Pancreas (tissue), 10 donors: ENCODE measurements at regions not wholly inside any gene's neighbourhood (a gene's known extent, or its start where the extent isn't known, plus 50 kb on each side); places are given as distances from the start of the nearest gene placed in this dataset.

Experiments
- ATAC-seq, 4 donors: fragments of 200-7000 bp; cut with Tn5 transposase; one replicate each; pipeline versions ENCODE4 v1.8.0 to v1.9.1; 2020; ENCODE audit warnings: mild to moderate bottlenecking in 4 of 4, moderate library complexity in 4 of 4
- DNase-seq, 6 donors: peaks; one replicate each; pipeline ENCODE4 v3.0.0-alpha.2; 2020
- FAIRE-seq: peaks from 2 replicates; lab custom pipeline; 2012; peaks lifted over from hg19 to GRCh38; lab: Jason Lieb, UNC
- H3K27ac ChIP-seq, 4 donors: fragments of 200-600 bp; sonication (generic); 1 replicate in 3 of 4; 2 replicates in 1 of 4; pipeline versions ENCODE4 v1.5.0 to v1.8.0; 2020
- H3K27me3 ChIP-seq, 4 donors: fragments of 200-600 bp; one replicate each; pipeline ENCODE4 v1.8.0; 2021
- H3K36me3 ChIP-seq, 3 donors: fragments of 200-600 bp; sonication (generic) in 1 of 3; one replicate each; pipeline versions ENCODE4 v1.5.0 to v1.8.0; 2020 to 2021
- H3K4me1 ChIP-seq, 3 donors: fragments of 200-600 bp; one replicate each; pipeline ENCODE4 v1.8.0; 2021
- H3K4me3 ChIP-seq, 4 donors: fragments of 200-600 bp; sonication (generic) in 2 of 4; one replicate each; pipeline versions ENCODE4 v1.5.0 to v1.8.0; 2020 to 2021
- H3K9me3 ChIP-seq, 4 donors: fragments of 200-600 bp; one replicate each; pipeline ENCODE4 v1.8.0; 2021
- CTCF ChIP-seq, 4 donors: fragments of 200-600 bp; sonication (generic) in 3 of 4; IDR thresholded peaks; one replicate each; pipeline versions ENCODE4 v1.5.0 to v1.8.0; 2021; ENCODE audit warnings: antibody characterized with exemption in 4 of 4
- WGBS, 2 donors: extraction: QIAGEN DNeasy Blood & Tissue Kit; methylation state at CpG; one replicate each; pipeline ENCODE4 v1.1.7; 2013; 5-methylcytosine and 5-hydroxymethylcytosine counted together
- intact Hi-C, 3 donors: fragments of 100-400 bp; cut with DNase I; formaldehyde crosslinking; loops; one replicate each; pipeline versions ENCODE4 v1.11.1 to v1.14.2; 2022
- donor health status: healthy with polysubstance abuse.
- donor health status: DM: no; HTN: no; CAD: no; lungs with moderate emphysema.
- donor health status: DM: no; HTN: no; CAD: no.
- donor health status: control.
- donor health status: control.
- donor health status: Bipolar disorder and iron deficiency.
- donor health status: DM: yes; HTN: yes; CAD: no.
- donor health status: DM: no; HTN: no; CAD: no.
- donor health status: DM: no; HTN: no; CAD: no.
- donor health status: DM: yes; HTN: yes; CAD: no.

DNA sequence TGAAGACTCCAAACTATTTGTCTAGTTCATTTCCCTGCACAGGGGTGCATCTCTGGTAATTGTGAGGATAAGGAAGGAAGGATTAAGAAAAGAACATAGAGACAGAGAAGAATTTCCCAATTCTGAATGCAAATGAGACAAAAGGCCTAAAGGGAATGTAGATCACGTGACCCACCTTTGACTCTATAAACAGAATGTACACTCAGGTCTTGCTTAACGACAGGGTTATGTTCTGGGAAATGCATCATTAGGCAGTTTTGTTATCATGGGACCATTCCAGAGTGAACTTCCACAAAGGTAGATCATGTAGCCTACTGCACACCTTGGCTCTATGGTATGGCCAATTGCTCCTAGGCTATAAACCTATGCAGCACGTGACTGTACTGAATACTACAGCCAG lies 252.3 kb upstream of the ZP4 start:
- WGBS, 2 donors: 57 to 59% methylated on average over 3 of the region's 3 CpGs

DNA sequence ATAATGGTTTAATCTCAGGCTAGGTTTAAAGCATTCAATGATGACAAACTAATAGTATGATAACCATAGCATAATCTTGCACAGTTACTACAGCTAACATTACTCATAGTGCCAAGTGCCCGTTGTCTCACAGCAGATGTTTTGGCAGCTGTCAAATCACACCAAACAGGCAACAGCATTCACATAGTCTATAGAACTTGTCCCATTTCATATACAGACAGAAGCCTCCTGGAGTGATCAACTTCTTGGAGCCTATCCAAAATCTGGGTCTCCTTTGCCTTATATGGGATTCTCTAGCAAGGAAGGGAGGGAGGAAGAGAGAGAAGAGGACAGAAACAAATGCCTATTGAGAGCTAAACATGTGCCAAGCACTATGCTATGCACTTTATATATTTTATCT lies 250.6 kb upstream of the ZP4 start:
- no peaks in the 10 kb centered on the region for H3K27me3 ChIP-seq
- intact Hi-C loops: no loop called here
- DNase-seq (no peak), FAIRE-seq (no peak), ATAC-seq (no peak)
- no peak overlapping the region for H3K4me3 ChIP-seq
- H3K36me3 ChIP-seq: no peaks in the 10 kb centered on the region
- WGBS, 2 donors: 19 to 33% methylated on average over 1 of the region's 1 CpG
- no peaks in the 10 kb centered on the region for H3K4me1 ChIP-seq
- H3K9me3 ChIP-seq: no peaks in the 10 kb centered on the region
- H3K27ac ChIP-seq: no peak overlapping the region
- TF ChIP-seq CTCF (IDR thresholded peaks at IDR 0.05): no peak

More for the DNA sequence above, 252.3 kb upstream of the ZP4 start:
- H3K27ac ChIP-seq: no peak overlapping the region
- FAIRE-seq (no peak), ATAC-seq (no peak), DNase-seq (no peak)
- no peak overlapping the region for H3K4me3 ChIP-seq
- no peaks in the 10 kb centered on the region for H3K9me3 ChIP-seq
- no peak for TF ChIP-seq CTCF (IDR thresholded peaks at IDR 0.05)
- no peaks in the 10 kb centered on the region for H3K4me1 ChIP-seq
- intact Hi-C loops: no loop called here
- no peaks in the 10 kb centered on the region for H3K36me3 ChIP-seq
- no peaks in the 10 kb centered on the region for H3K27me3 ChIP-seq

DNA sequence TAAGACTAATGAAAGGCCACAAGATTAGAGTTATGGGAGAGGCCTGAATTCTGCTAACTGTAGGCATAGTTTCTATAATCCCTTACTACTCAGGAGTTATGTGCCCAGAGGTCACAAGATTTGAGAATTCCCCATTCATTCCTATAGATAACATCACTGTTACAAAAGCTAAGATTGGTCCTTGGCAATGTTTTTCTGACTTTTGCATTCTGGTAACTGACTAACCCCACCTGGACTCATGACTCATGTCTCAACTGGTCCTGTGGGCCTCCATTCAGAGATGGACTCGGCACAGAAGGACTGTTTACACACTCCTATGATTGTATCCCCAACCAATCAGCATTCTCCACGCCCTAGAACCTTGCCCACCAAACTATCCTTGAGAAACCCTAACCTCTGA lies 249.0 kb upstream of the ZP4 start:
- WGBS, 2 donors: 22 to 35% methylated on average over 2 of the region's 2 CpGs
- Histone ChIP-seq H3K27me3 (no peaks in the 10 kb centered on the region), H3K4me3 (no peak overlapping the region), H3K4me1 (no peaks in the 10 kb centered on the region), H3K27ac (no peak overlapping the region), H3K36me3 (no peaks in the 10 kb centered on the region), H3K9me3 (no peaks in the 10 kb centered on the region)
- TF ChIP-seq CTCF (IDR thresholded peaks at IDR 0.05): no peak
- intact Hi-C loops: no loop called here
- DNase-seq (no peak), FAIRE-seq (no peak), ATAC-seq (no peak)

DNA sequence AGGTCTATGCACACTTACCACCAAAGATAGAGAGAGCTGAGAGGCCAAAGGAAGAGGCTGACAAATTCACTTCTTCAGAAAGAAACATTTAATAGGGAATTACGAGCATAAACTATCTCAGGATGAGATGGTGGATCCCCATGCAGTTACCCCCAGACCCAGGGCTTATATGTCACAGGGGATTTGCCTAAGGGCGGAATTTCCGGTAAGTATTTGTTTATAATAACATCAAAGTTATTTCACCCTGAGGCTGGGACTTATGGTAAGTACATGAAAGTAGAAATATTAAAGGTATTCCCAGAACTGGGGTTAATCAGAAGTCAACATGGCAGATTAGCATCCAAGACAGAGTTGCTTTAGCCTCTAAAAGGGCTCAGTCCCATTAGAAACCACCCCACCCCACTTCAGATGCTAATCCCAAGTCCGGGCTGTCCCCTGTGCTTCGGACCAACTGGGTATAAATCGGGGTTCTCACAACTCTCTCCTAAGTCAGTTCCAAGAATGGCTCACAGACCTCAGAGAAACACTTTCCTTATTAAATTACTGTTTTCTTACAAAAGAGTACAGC lies 247.4 kb upstream of the ZP4 start:
- no peaks in the 10 kb centered on the region for H3K4me1 ChIP-seq
- no peak overlapping the region for H3K4me3 ChIP-seq
- intact Hi-C loops: no loop called here
- WGBS, 2 donors: 78 to 88% methylated on average over 6 of the region's 6 CpGs
- ATAC-seq (no peak), DNase-seq (no peak), FAIRE-seq (no peak)
- H3K36me3 ChIP-seq: no peaks in the 10 kb centered on the region
- TF ChIP-seq CTCF (IDR thresholded peaks at IDR 0.05): no peak
- no peaks in the 10 kb centered on the region for H3K9me3 ChIP-seq
- no peak overlapping the region for H3K27ac ChIP-seq
- no peaks in the 10 kb centered on the region for H3K27me3 ChIP-seq

DNA sequence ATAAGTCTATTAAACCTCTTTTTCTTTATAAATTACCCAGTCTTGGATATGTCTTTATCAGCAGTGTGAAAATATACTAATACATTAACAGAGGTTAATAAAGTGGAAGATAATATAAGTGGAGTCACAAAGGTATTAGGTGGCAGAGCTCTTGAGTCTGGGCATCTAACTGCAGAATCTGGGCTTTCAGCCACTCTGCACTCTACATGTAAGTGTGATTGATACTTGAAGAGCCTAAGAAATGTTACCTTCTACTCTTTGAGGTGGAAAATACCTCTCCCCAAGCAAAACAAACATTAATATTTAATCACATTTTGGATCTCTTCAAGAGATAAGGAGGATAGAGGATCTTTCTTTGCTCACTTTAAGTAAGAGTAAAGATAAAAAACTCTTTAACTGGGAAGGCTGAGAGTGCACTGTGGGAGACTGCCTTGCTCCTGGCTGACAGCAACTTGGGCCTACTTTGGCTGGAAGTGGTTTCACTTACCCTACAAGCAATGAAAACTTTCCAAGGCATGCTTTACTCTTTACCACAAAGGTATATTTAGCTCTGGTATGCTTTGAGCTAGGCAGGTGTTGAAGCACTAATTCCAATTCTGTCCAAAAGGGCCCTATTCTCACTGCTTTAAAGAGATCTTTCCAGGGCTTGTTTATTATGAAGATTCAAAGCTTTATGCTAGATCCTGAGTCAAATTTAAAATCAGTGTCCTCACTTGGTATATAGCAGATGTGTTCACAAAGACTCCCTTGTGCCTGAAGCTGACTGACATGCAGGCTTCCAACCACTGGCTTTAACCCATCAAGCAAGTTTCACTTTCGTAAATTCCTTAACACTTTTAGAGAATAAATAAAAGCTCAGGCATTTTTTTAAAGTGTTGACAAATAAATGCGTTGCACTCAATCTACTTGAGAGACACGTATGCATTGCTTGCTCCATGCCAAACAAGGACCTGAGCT lies 245.3 kb upstream of the ZP4 start:
- no peak for ATAC-seq
- Histone ChIP-seq H3K4me1 (no peaks in the 10 kb centered on the region), H3K27me3 (no peaks in the 10 kb centered on the region), H3K36me3 (no peaks in the 10 kb centered on the region), H3K4me3 (no peak overlapping the region), H3K27ac (no peak overlapping the region), H3K9me3 (no peaks in the 10 kb centered on the region)
- intact Hi-C loops: no loop called here
- 65 to 66% methylated on average over 3 of the region's 3 CpGs for WGBS, 2 donors
- no peak for DNase-seq
- FAIRE-seq: no peak
- TF ChIP-seq CTCF (IDR thresholded peaks at IDR 0.05): no peak
